CD4-positive, alpha-beta T cell (primary cell): ENCODE measurements at regions not wholly inside any gene's neighbourhood (a gene's known extent, or its start where the extent isn't known, plus 50 kb on each side); places are given as distances from the start of the nearest gene placed in this dataset.

ENCODE experiments used
- ATAC-seq: fragments of 200-7000 bp; cut with Tn5 transposase; one replicate; pipeline ENCODE4 v1.10.0; 2022; ENCODE audit warnings: mild to moderate bottlenecking; ENCODE audit not compliant: poor library complexity
- CTCF ChIA-PET: fragments of 350-600 bp; sonication (Branson Sonifier 250); formaldehyde crosslinking; loops from one replicate; lab custom pipeline; 2021; ENCODE audit warnings: antibody characterized with exemption, inconsistent platforms; lab: Charles Lee
- POLR2A ChIA-PET: fragments of 350-600 bp; sonication (Branson Sonifier 250); formaldehyde crosslinking; loops from one replicate; lab custom pipeline; 2021; ENCODE audit warnings: antibody characterized with exemption, inconsistent platforms; lab: Charles Lee
- DNase-seq, 14 experiments: peaks; one replicate each; pipeline ENCODE4 v3.0.0-alpha.2; 2013 to 2020; ENCODE audit warnings: mixed read lengths in 2 of 14
- H3K27ac ChIP-seq, 2 donors: one replicate each; pipeline versions ENCODE4 v1.5.1 to v1.7.0; 2013; ENCODE audit warnings: low read length in 2 of 2, low read depth in 1 of 2, mild to moderate bottlenecking in 1 of 2
- H3K27me3 ChIP-seq, 2 experiments: 1 replicate in 1 of 2; 2 replicates in 1 of 2; pipeline versions ENCODE4 v1.6.1 to v1.7.0; 2013; ENCODE audit warnings: low read length in 2 of 2, control low read depth in 1 of 2, mild to moderate bottlenecking in 1 of 2, moderate library complexity in 1 of 2; ENCODE audit not compliant: insufficient read depth in 2 of 2, control insufficient read depth in 1 of 2
- H3K36me3 ChIP-seq: one replicate; pipeline ENCODE4 v1.6.1; 2013; ENCODE audit warnings: low read length, control low read depth; ENCODE audit not compliant: insufficient read depth
- H3K4me1 ChIP-seq: one replicate; pipeline ENCODE4 v1.6.1; 2013; ENCODE audit warnings: low read length, control low read depth; ENCODE audit not compliant: insufficient read depth
- H3K4me3 ChIP-seq: one replicate; pipeline ENCODE4 v1.5.1; 2013; ENCODE audit warnings: mild to moderate bottlenecking, low read length, moderate library complexity
- H3K9me3 ChIP-seq, 2 experiments: 1 replicate in 1 of 2; 2 replicates in 1 of 2; pipeline versions ENCODE4 v1.6.1 to v1.7.0; 2013; ENCODE audit warnings: low read length in 2 of 2, mild to moderate bottlenecking in 2 of 2, control low read depth in 1 of 2, moderate library complexity in 1 of 2; ENCODE audit not compliant: control insufficient read depth in 1 of 2, insufficient read depth in 1 of 2
- H3K27ac Mint-ChIP-seq: one replicate; pipeline ENCODE4 v1.8.0; 2020; ENCODE audit warnings: mixed read lengths
- H3K27me3 Mint-ChIP-seq: one replicate; pipeline ENCODE4 v1.8.0; 2021; ENCODE audit warnings: mixed read lengths
- H3K36me3 Mint-ChIP-seq: one replicate; pipeline ENCODE4 v1.8.0; 2021; ENCODE audit warnings: low read depth, mixed read lengths
- H3K4me1 Mint-ChIP-seq: one replicate; pipeline ENCODE4 v1.8.0; 2021; ENCODE audit warnings: low read depth, mixed read lengths
- H3K4me3 Mint-ChIP-seq: one replicate; pipeline ENCODE4 v1.8.0; 2020; ENCODE audit warnings: mild to moderate bottlenecking, mixed read lengths
- H3K9me3 Mint-ChIP-seq: one replicate; pipeline ENCODE4 v1.8.0; 2020; ENCODE audit warnings: mixed read lengths
- intact Hi-C, 2 experiments: fragments of 100-400 bp; cut with DNase I in 1 of 2; cut with micrococcal nuclease in 1 of 2; formaldehyde crosslinking; loops; one replicate each; pipeline versions ENCODE4 v1.15.1 to v1.9.0; 2023 to 2025; cut with DNase I, micrococcal nuclease
- TF ChIP-seq, protein P1 (sequence below): fragments of 200-600 bp; IDR thresholded peaks from one replicate; pipeline ENCODE4 v1.8.0; 2022; ENCODE audit warnings: antibody characterized with exemption, mild to moderate bottlenecking

- Histone ChIP-seq H3K27ac (no peak overlapping the region), H3K4me1 (no peaks in the 10 kb centered on the region), H3K36me3 (no peaks in the 10 kb centered on the region), H3K27me3 (peaks cover 0 to 4% of the 10 kb centered on the region in 2 experiments), H3K9me3 (no peaks in the 10 kb centered on the region), H3K4me3 (no peak overlapping the region)
- CTCF ChIA-PET = no interaction called here
- H3K9me3 Mint-ChIP-seq = no peaks in the 10 kb centered on the region
- DNase-seq (no peak), ATAC-seq (no peak)
- peaks cover 5% of the 10 kb centered on the region for H3K27me3 Mint-ChIP-seq
- no peak overlapping the region for H3K4me3 Mint-ChIP-seq
- TF ChIP-seq, protein P1, sequence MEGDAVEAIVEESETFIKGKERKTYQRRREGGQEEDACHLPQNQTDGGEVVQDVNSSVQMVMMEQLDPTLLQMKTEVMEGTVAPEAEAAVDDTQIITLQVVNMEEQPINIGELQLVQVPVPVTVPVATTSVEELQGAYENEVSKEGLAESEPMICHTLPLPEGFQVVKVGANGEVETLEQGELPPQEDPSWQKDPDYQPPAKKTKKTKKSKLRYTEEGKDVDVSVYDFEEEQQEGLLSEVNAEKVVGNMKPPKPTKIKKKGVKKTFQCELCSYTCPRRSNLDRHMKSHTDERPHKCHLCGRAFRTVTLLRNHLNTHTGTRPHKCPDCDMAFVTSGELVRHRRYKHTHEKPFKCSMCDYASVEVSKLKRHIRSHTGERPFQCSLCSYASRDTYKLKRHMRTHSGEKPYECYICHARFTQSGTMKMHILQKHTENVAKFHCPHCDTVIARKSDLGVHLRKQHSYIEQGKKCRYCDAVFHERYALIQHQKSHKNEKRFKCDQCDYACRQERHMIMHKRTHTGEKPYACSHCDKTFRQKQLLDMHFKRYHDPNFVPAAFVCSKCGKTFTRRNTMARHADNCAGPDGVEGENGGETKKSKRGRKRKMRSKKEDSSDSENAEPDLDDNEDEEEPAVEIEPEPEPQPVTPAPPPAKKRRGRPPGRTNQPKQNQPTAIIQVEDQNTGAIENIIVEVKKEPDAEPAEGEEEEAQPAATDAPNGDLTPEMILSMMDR = no peak
- H3K27ac Mint-ChIP-seq = no peak overlapping the region
- H3K36me3 Mint-ChIP-seq = no peaks in the 10 kb centered on the region
- intact Hi-C loops = no loop called here
- POLR2A ChIA-PET = no interaction called here
- H3K4me1 Mint-ChIP-seq = no peaks in the 10 kb centered on the region
Observed at GRCh38 chr18:22844190-22844589, 88.9 kb upstream of the RBBP8 start.

- H3K27ac ChIP-seq = no peak overlapping the region
- no peak for ATAC-seq
- intact Hi-C loops = no loop called here
- Mint-ChIP-seq H3K27me3 (peaks cover 6% of the 10 kb centered on the region), H3K9me3 (no peaks in the 10 kb centered on the region), H3K27ac (no peak overlapping the region), H3K4me1 (no peaks in the 10 kb centered on the region), H3K36me3 (no peaks in the 10 kb centered on the region), H3K4me3 (no peak overlapping the region)
- H3K9me3 ChIP-seq = no peaks in the 10 kb centered on the region
- DNase-seq = no peak
- ChIA-PET CTCF (no interaction called here), POLR2A (no interaction called here)
- H3K36me3 ChIP-seq = no peaks in the 10 kb centered on the region
- H3K27me3 ChIP-seq = peaks cover 0 to 4% of the 10 kb centered on the region in 2 experiments
- TF ChIP-seq, protein P1 = no peak
- no peaks in the 10 kb centered on the region for H3K4me1 ChIP-seq
- no peak overlapping the region for H3K4me3 ChIP-seq
Observed at GRCh38 chr18:22844628-22845027, 88.5 kb upstream of the RBBP8 start.

- Mint-ChIP-seq H3K4me3 (no peak overlapping the region), H3K27ac (no peak overlapping the region), H3K36me3 (no peaks in the 10 kb centered on the region), H3K9me3 (no peaks in the 10 kb centered on the region), H3K27me3 (peaks cover 11% of the 10 kb centered on the region), H3K4me1 (no peaks in the 10 kb centered on the region)
- CTCF ChIA-PET = no interaction called here
- intact Hi-C loops = no loop called here
- peaks cover 0 to 4% of the 10 kb centered on the region in 2 experiments for H3K27me3 ChIP-seq
- H3K9me3 ChIP-seq = no peaks in the 10 kb centered on the region
- H3K36me3 ChIP-seq = no peaks in the 10 kb centered on the region
- DNase-seq (peak in 1 of 14 experiments; percentile 6), ATAC-seq (no peak)
- H3K4me3 ChIP-seq = no peak overlapping the region
- H3K4me1 ChIP-seq = no peaks in the 10 kb centered on the region
- POLR2A ChIA-PET = no interaction called here
- no peak overlapping the region for H3K27ac ChIP-seq
- TF ChIP-seq, protein P1 = no peak
Observed at GRCh38 chr18:22846088-22846683, 86.9 kb upstream of the RBBP8 start.
